ENCODE measurements at regions not wholly inside any gene's neighbourhood (a gene's known extent, or its start where the extent isn't known, plus 50 kb on each side); places are given as distances from the start of the nearest gene placed in this dataset.
"Not testable (repeated sequence)": the region's sequence is repeated elsewhere in the genome, so short reads cannot be mapped to it uniquely, and the experiment has no call there.

DNA sequence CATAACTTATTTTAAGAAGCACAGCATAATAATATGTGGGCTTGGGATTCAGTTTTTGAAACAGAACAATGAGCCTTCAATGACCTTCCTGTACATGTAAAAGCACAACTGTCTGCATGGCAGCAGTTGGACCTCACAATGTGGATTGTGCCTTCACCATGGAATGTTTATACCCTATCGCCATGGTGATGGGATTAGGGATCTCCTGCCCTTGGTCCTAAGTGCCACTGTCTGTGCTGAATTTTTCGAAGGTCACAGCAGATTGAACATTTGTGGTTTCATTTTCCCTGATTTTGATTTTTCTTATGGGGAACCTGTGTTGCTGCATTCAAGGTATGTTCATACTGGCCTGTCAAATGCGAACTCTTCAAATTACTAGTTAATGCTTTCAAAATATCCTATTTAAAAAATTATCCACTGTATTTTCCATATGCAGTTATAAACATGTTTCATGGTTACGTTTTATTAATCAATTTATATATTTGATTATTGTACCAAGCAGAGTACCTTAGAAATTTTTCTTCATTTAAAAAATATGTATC lies 249.6 kb upstream of the TPTE start:
- not testable (repeated sequence) for TF ChIP-seq POLR2AphosphoS5 (IDR thresholded peaks at IDR 0.05; ENCODE audit: insufficient read depth, low read depth, low read length); JUN (IDR thresholded peaks at IDR 0.05; ENCODE audit: borderline replicate concordance, insufficient read depth, insufficient read length, low read depth); EZH2 (IDR thresholded peaks at IDR 0.05; ENCODE audit: borderline replicate concordance, low read depth, low read length, severe bottlenecking); MYC (IDR thresholded peaks at IDR 0.05; ENCODE audit: low read depth, low read length)
- TF ChIP-seq, protein P1, sequence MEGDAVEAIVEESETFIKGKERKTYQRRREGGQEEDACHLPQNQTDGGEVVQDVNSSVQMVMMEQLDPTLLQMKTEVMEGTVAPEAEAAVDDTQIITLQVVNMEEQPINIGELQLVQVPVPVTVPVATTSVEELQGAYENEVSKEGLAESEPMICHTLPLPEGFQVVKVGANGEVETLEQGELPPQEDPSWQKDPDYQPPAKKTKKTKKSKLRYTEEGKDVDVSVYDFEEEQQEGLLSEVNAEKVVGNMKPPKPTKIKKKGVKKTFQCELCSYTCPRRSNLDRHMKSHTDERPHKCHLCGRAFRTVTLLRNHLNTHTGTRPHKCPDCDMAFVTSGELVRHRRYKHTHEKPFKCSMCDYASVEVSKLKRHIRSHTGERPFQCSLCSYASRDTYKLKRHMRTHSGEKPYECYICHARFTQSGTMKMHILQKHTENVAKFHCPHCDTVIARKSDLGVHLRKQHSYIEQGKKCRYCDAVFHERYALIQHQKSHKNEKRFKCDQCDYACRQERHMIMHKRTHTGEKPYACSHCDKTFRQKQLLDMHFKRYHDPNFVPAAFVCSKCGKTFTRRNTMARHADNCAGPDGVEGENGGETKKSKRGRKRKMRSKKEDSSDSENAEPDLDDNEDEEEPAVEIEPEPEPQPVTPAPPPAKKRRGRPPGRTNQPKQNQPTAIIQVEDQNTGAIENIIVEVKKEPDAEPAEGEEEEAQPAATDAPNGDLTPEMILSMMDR (IDR thresholded peaks at IDR 0.05; ENCODE audit: extremely low read depth in 1 of 2, insufficient read depth in 1 of 2, low read depth in 1 of 2, low read length in 2 of 2): not testable (repeated sequence)
- TF ChIP-seq, protein P2, sequence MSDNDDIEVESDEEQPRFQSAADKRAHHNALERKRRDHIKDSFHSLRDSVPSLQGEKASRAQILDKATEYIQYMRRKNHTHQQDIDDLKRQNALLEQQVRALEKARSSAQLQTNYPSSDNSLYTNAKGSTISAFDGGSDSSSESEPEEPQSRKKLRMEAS (IDR thresholded peaks at IDR 0.05; ENCODE audit: insufficient read depth, insufficient read length): not testable (repeated sequence)
